Endodermal cell (in vitro differentiated cells): ENCODE measurements at regions not wholly inside any gene's neighbourhood (a gene's known extent, or its start where the extent isn't known, plus 50 kb on each side); places are given as distances from the start of the nearest gene placed in this dataset.

Experiments
- DNase-seq: peaks from one replicate; pipeline ENCODE4 v3.0.0-alpha.2; 2017
- H3K27ac ChIP-seq: 2 replicates; pipeline ENCODE4 v1.5.1; 2013; ENCODE audit warnings: mild to moderate bottlenecking, low read depth, low read length, moderate library complexity
- H3K27me3 ChIP-seq: 2 replicates; pipeline ENCODE4 v1.6.1; 2013; ENCODE audit warnings: mild to moderate bottlenecking, low read length, moderate library complexity; ENCODE audit not compliant: insufficient read depth, control insufficient read depth, poor library complexity, severe bottlenecking
- H3K36me3 ChIP-seq: 2 replicates; pipeline ENCODE4 v1.7.0; 2013; ENCODE audit warnings: mild to moderate bottlenecking, low read length, moderate library complexity; ENCODE audit not compliant: control insufficient read depth, insufficient read depth
- H3K4me1 ChIP-seq: one replicate; pipeline ENCODE4 v1.7.0; 2013; ENCODE audit warnings: low read length; ENCODE audit not compliant: control insufficient read depth, insufficient read depth
- H3K4me3 ChIP-seq: 2 replicates; pipeline ENCODE4 v1.5.1; 2013; ENCODE audit warnings: mild to moderate bottlenecking, low read length, moderate library complexity
- H3K9ac ChIP-seq: 2 replicates; pipeline ENCODE4 v1.6.1; 2013; ENCODE audit warnings: mild to moderate bottlenecking, low read length, moderate library complexity; ENCODE audit not compliant: poor library complexity, severe bottlenecking; ENCODE audit errors: extremely low read depth
- H3K9me3 ChIP-seq: 2 replicates; pipeline ENCODE4 v1.6.1; 2013; ENCODE audit warnings: mild to moderate bottlenecking, low read length, moderate library complexity; ENCODE audit not compliant: control insufficient read depth
- H3K27ac Mint-ChIP-seq: 2 replicates; pipeline ENCODE4 v1.8.0; 2020; ENCODE audit warnings: mixed read lengths
- H3K27me3 Mint-ChIP-seq: 2 replicates; pipeline ENCODE4 v1.8.0; 2021; ENCODE audit warnings: mild to moderate bottlenecking, mixed read lengths; ENCODE audit not compliant: insufficient read depth
- H3K36me3 Mint-ChIP-seq: 2 replicates; pipeline ENCODE4 v1.8.0; 2020; ENCODE audit warnings: low read depth, mixed read lengths
- H3K4me1 Mint-ChIP-seq: 2 replicates; pipeline ENCODE4 v1.8.0; 2020; ENCODE audit warnings: mixed read lengths
- H3K4me3 Mint-ChIP-seq: 2 replicates; pipeline ENCODE4 v1.8.0; 2020; ENCODE audit warnings: mild to moderate bottlenecking, moderate library complexity, mixed read lengths
- H3K9me3 Mint-ChIP-seq: 2 replicates; pipeline ENCODE4 v1.8.0; 2020; ENCODE audit warnings: mild to moderate bottlenecking, mixed read lengths
- WGBS, 2 experiments: methylation state at CpG; one replicate each; pipeline versions ENCODE4 v1.1.5 to v1.1.7; 2013; ENCODE audit warnings: missing lambda C conversion rate in 2 of 2, mixed read lengths in 1 of 2; ENCODE audit not compliant: insufficient coverage in 1 of 2, insufficient read length in 1 of 2; 5-methylcytosine and 5-hydroxymethylcytosine counted together
- TF ChIP-seq, protein P1 (sequence below): fragments of 200-600 bp; sonication (generic); conservative IDR thresholded peaks from 2 replicates; pipeline ENCODE4 v1.5.0; 2021; ENCODE audit warnings: antibody characterized with exemption, mild to moderate bottlenecking

DNA sequence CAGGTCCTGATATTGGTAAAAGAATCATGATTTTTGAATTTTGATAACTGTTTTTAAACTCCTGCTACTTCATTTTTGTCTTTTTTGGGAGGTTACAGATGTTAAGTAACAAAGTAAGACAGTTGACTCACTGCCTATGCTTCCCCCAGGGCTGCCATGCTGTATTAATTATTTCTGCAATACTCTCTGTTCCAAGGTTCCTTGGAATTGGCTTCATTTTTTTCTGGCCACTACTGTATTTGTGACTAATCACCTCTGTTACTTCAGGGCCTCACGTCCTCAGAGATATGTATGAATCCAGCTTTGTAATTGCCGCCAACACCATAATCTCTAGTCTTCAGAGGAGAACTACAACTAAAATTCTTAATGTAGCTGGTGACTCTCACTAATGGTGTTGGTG lies 1729.3 kb downstream of the C4orf33 start:
- H3K9me3 ChIP-seq = no peaks in the 10 kb centered on the region
- TF ChIP-seq, protein P1, sequence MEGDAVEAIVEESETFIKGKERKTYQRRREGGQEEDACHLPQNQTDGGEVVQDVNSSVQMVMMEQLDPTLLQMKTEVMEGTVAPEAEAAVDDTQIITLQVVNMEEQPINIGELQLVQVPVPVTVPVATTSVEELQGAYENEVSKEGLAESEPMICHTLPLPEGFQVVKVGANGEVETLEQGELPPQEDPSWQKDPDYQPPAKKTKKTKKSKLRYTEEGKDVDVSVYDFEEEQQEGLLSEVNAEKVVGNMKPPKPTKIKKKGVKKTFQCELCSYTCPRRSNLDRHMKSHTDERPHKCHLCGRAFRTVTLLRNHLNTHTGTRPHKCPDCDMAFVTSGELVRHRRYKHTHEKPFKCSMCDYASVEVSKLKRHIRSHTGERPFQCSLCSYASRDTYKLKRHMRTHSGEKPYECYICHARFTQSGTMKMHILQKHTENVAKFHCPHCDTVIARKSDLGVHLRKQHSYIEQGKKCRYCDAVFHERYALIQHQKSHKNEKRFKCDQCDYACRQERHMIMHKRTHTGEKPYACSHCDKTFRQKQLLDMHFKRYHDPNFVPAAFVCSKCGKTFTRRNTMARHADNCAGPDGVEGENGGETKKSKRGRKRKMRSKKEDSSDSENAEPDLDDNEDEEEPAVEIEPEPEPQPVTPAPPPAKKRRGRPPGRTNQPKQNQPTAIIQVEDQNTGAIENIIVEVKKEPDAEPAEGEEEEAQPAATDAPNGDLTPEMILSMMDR = no peak
- Mint-ChIP-seq H3K4me3 (no peak overlapping the region), H3K27ac (no peak overlapping the region), H3K4me1 (no peaks in the 10 kb centered on the region), H3K9me3 (no peaks in the 10 kb centered on the region), H3K36me3 (no peaks in the 10 kb centered on the region), H3K27me3 (no peaks in the 10 kb centered on the region)
- no peak overlapping the region for H3K4me3 ChIP-seq
- no peak for DNase-seq
- no peak overlapping the region for H3K27ac ChIP-seq
- no peaks in the 10 kb centered on the region for H3K27me3 ChIP-seq
- H3K4me1 ChIP-seq = no peaks in the 10 kb centered on the region
- H3K36me3 ChIP-seq = no peaks in the 10 kb centered on the region
- H3K9ac ChIP-seq = no peak overlapping the region
- 95 to 100% methylated on average over 2 of the region's 2 CpGs for WGBS, 2 experiments

- DNase-seq = no peak
- H3K27ac ChIP-seq = no peak overlapping the region
- no peak overlapping the region for H3K27ac Mint-ChIP-seq
- peaks cover 11% of the 10 kb centered on the region for H3K9me3 Mint-ChIP-seq
- no peaks in the 10 kb centered on the region for H3K4me1 ChIP-seq
- peaks cover 22% of the 10 kb centered on the region for H3K4me1 Mint-ChIP-seq
- H3K36me3 ChIP-seq = no peaks in the 10 kb centered on the region
- no peak overlapping the region for H3K4me3 ChIP-seq
- peaks cover 11% of the 10 kb centered on the region for H3K9me3 ChIP-seq
- WGBS, 2 experiments = 83 to 92% methylated on average over 2 to 5 of the region's 5 CpGs
- no peaks in the 10 kb centered on the region for H3K36me3 Mint-ChIP-seq
- H3K9ac ChIP-seq = no peak overlapping the region
- TF ChIP-seq, protein P1 = no peak
- no peaks in the 10 kb centered on the region for H3K27me3 ChIP-seq
- no peak overlapping the region for H3K4me3 Mint-ChIP-seq
- no peaks in the 10 kb centered on the region for H3K27me3 Mint-ChIP-seq
Observed at GRCh38 chr4:130850019-130850524, 1754.1 kb downstream of the C4orf33 start.

DNA sequence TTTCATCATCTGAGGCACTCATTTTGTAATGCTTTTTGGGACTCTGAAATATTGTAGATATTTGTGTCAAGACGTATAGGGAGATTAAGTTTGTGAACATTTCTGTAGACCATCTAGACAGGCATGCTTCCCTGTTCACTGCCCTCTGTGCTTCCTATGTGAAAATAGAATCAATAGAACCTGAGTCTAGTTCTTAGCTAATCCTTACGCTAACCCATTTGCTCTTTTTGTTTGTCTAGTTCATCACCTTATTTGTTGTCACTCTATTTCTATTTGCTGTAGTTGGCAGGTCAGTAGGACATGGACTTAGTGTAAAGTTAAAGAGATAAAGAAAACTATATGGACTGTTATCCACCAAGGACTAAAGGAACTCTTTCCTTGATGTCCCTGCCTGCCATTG lies 1755.2 kb downstream of the C4orf33 start:
- Histone ChIP-seq H3K9ac (no peak overlapping the region), H3K27me3 (no peaks in the 10 kb centered on the region), H3K36me3 (no peaks in the 10 kb centered on the region), H3K4me1 (no peaks in the 10 kb centered on the region), H3K27ac (no peak overlapping the region), H3K4me3 (no peak overlapping the region), H3K9me3 (peaks cover 11% of the 10 kb centered on the region)
- 88 to 100% methylated on average over 1 to 2 of the region's 2 CpGs for WGBS, 2 experiments
- TF ChIP-seq, protein P1 = no peak
- DNase-seq = no peak
- H3K4me1 Mint-ChIP-seq = peaks cover 22% of the 10 kb centered on the region
- H3K27me3 Mint-ChIP-seq = no peaks in the 10 kb centered on the region
- H3K4me3 Mint-ChIP-seq = no peak overlapping the region
- peaks cover 11% of the 10 kb centered on the region for H3K9me3 Mint-ChIP-seq
- no peaks in the 10 kb centered on the region for H3K36me3 Mint-ChIP-seq
- no peak overlapping the region for H3K27ac Mint-ChIP-seq
